HG02623 (cell line): ENCODE measurements at regions not wholly inside any gene's neighbourhood (a gene's known extent, or its start where the extent isn't known, plus 50 kb on each side); places are given as distances from the start of the nearest gene placed in this dataset.

Experiments
- ATAC-seq: cut with Tn5 transposase; IDR thresholded peaks from one replicate; pipeline ENCODE4 v1.9.1; 2021; ENCODE audit warnings: moderate library complexity; ENCODE audit not compliant: unreplicated experiment

GRCh38 chr5:74299833-74300232 is 340.7 kb downstream of the ENC1 start:
- ATAC-seq, result no peak

- no peak for ATAC-seq
These were observed 343.7 kb downstream of the ENC1 start for GRCh38 chr5:74296685-74297408.

- no peak for ATAC-seq
These were observed 344.9 kb downstream of the ENC1 start for GRCh38 chr5:74295676-74296075.

- ATAC-seq, result no peak
These were observed 345.4 kb downstream of the ENC1 start for GRCh38 chr5:74295141-74295540.

- peak; percentile 63 for ATAC-seq
These were observed 346.3 kb downstream of the ENC1 start for GRCh38 chr5:74294231-74294705.

GRCh38 chr5:74293182-74293581 is 347.3 kb downstream of the ENC1 start:
- no peak for ATAC-seq

GRCh38 chr5:74290634-74291241 is 349.8 kb downstream of the ENC1 start:
- no peak for ATAC-seq

GRCh38 chr5:74289691-74290090 is 350.8 kb downstream of the ENC1 start:
- ATAC-seq, result no peak

- no peak for ATAC-seq
These were observed 351.3 kb downstream of the ENC1 start for GRCh38 chr5:74289238-74289637.

- ATAC-seq, result no peak
These were observed 351.9 kb downstream of the ENC1 start for GRCh38 chr5:74288448-74289108.

GRCh38 chr5:74288038-74288437 is 352.5 kb downstream of the ENC1 start:
- ATAC-seq, result no peak

GRCh38 chr5:74286734-74287695 is 353.5 kb downstream of the ENC1 start:
- no peak for ATAC-seq

- ATAC-seq, result no peak
These were observed 354.8 kb downstream of the ENC1 start for GRCh38 chr5:74285675-74286280.

- no peak for ATAC-seq
These were observed 358.0 kb downstream of the ENC1 start for GRCh38 chr5:74282490-74282889.

- ATAC-seq, result no peak
These were observed 359.4 kb downstream of the ENC1 start for GRCh38 chr5:74281166-74281565.

- ATAC-seq, result no peak
These were observed 360.2 kb downstream of the ENC1 start for GRCh38 chr5:74280306-74280705.

GRCh38 chr5:74279244-74279643 is 361.3 kb downstream of the ENC1 start:
- ATAC-seq, result no peak

- no peak for ATAC-seq
These were observed 363.1 kb downstream of the ENC1 start for GRCh38 chr5:74277418-74277817.

- no peak for ATAC-seq
These were observed 365.1 kb downstream of the ENC1 start for GRCh38 chr5:74275171-74275992.

- ATAC-seq, result no peak
These were observed 366.2 kb downstream of the ENC1 start for GRCh38 chr5:74274326-74274725.
